ENCODE measurements at regions not wholly inside any gene's neighbourhood (a gene's known extent, or its start where the extent isn't known, plus 50 kb on each side); places are given as distances from the start of the nearest gene placed in this dataset.

GRCh38 chr1:201709564-201710295, 119.2 kb upstream of the IPO9 start:
- TF ChIP-seq, protein P1, sequence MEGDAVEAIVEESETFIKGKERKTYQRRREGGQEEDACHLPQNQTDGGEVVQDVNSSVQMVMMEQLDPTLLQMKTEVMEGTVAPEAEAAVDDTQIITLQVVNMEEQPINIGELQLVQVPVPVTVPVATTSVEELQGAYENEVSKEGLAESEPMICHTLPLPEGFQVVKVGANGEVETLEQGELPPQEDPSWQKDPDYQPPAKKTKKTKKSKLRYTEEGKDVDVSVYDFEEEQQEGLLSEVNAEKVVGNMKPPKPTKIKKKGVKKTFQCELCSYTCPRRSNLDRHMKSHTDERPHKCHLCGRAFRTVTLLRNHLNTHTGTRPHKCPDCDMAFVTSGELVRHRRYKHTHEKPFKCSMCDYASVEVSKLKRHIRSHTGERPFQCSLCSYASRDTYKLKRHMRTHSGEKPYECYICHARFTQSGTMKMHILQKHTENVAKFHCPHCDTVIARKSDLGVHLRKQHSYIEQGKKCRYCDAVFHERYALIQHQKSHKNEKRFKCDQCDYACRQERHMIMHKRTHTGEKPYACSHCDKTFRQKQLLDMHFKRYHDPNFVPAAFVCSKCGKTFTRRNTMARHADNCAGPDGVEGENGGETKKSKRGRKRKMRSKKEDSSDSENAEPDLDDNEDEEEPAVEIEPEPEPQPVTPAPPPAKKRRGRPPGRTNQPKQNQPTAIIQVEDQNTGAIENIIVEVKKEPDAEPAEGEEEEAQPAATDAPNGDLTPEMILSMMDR (IDR thresholded peaks at IDR 0.05), result peak; percentile 95
- Histone ChIP-seq H3K27ac (no peak overlapping the region), H3K4me3 (no peak overlapping the region), H3K36me3 (no peaks in the 10 kb centered on the region), H3K9me3 (no peaks in the 10 kb centered on the region), H3K4me1 (peaks cover 43% of the 10 kb centered on the region), H3K27me3 (no peaks in the 10 kb centered on the region)
- ATAC-seq, result peak; percentile 82
- peak; percentile 87 for DNase-seq
- intact Hi-C loops (cut with DNase I), result loop anchor here (2.0 kb wide), 1 partner anchor 83 kb away; no protein-coding TSS in a partner anchor

DNA sequence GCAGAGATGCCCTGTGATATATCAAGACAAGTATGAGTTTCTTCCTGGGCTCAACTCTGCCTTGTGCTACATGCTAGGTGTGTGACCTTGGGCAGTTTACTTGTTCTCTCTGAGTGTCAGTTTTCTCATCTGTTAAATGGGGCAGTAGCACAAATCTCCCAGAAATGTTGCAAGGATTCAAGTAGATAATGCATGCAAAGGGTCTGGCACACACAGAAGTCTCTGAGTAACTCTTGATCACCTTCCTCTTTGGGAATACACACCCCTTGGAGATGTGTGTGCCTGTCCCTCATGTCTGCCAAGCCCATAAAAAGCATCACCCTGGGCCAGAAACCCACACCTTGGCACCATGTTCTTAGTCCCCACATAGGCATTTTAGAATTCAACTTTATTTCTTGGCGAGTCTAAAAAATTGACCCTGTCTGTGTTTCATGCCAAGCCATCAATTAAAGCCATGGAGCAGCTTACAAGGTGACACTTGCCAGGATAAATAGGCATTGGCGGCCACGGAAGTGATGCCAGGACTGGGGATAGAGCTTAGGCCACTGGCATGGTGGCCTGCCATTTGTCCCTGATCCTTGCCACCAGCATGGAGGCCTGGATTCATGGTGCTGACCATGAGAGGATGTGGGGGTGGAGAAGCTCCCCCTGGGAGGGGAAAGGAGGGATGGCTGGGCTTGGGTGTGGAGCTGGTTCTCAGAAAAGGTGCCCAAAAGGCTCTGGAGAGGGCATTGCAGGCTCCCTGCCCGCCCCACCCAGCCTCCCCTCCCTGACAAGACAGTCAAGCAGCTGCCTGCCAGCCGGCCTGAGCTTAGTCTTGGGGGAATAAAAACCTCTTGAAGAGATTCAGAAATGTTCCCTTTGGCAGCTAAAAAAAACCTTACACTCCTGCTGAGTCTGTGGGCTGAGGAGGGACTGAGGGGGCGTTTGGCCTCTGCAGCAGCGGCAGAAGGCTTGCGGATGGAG, 118.0 kb upstream of the IPO9 start:
- TF ChIP-seq, protein P1 (IDR thresholded peaks at IDR 0.05), result no peak
- Histone ChIP-seq H3K27me3 (no peaks in the 10 kb centered on the region), H3K4me3 (no peak overlapping the region), H3K36me3 (no peaks in the 10 kb centered on the region), H3K9me3 (no peaks in the 10 kb centered on the region), H3K4me1 (peaks cover 55% of the 10 kb centered on the region), H3K27ac (peak overlapping the region; percentile 42)
- intact Hi-C loops (cut with DNase I), result loop anchor here (2.0 kb wide), 1 partner anchor 82 kb away; no protein-coding TSS in a partner anchor
- no peak for ATAC-seq
- DNase-seq, result no peak

DNA sequence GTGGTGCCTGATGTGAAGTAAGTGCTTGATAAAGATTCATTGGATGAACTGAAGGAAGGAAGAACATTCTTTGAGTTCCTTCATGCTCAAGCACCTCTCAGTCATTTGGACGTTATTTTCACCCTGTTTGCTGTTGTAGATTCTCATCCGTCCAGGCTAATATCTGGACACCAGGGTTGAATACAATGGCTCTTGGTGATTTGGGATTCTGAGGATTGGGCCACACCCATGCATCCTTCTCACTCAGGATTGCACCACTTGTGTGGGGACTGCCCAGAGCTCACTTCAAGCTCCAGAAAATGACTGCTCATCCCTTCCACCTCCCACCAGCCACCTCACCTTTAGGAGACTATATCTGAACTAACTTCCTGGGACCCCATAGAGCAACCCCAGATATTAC, 117.1 kb upstream of the IPO9 start:
- no peak for ATAC-seq
- Histone ChIP-seq H3K27ac (peak overlapping the region; percentile 89), H3K4me3 (no peak overlapping the region), H3K9me3 (no peaks in the 10 kb centered on the region), H3K27me3 (no peaks in the 10 kb centered on the region), H3K4me1 (peaks cover 64% of the 10 kb centered on the region), H3K36me3 (no peaks in the 10 kb centered on the region)
- TF ChIP-seq, protein P1 (IDR thresholded peaks at IDR 0.05), result no peak
- intact Hi-C loops (cut with DNase I), result loop anchor here (2.0 kb wide), 1 partner anchor 81 kb away; no protein-coding TSS in a partner anchor
- no peak for DNase-seq

DNA sequence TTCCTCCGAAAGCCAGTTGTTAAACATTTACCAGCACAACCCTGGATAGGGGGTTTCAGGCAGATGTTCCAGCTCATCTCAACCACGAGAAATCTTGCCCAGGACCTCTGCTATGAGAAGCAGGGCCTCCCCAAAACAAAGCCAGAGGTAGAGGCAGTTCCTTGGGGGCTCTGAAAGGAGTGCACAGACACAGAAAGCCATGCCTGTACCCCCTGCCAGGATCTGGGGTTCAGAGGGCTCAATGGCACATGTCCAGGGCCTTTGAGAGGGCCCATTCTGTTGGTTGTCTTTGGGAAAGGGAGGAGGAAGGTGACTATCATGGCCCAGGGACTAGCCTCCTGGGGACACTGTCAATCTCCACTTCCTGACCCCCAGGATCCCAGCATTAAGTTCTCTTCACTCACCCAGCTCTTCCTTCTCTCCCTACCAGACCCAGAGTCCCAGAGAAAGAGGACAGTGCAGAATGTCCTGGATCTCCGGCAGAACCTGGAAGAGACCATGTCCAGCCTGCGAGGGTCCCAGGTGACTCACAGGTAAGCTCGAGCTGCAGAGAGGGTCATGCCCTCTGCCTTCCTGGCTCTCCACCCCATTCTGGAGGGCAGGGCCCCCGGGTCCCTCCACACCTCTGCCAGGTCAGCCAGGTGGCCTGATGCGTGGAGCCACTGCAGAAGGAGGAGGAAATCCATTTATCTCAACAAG, 116.4 kb upstream of the IPO9 start:
- TF ChIP-seq, protein P1 (IDR thresholded peaks at IDR 0.05), result no peak
- ATAC-seq (no peak), DNase-seq (no peak)
- no peak overlapping the region for H3K4me3 ChIP-seq
- no peaks in the 10 kb centered on the region for H3K36me3 ChIP-seq
- intact Hi-C loops (cut with DNase I), result no loop called here
- H3K27me3 ChIP-seq, result no peaks in the 10 kb centered on the region
- peaks cover 67% of the 10 kb centered on the region for H3K4me1 ChIP-seq
- H3K27ac ChIP-seq, result peak overlapping the region; percentile 89
- H3K9me3 ChIP-seq, result no peaks in the 10 kb centered on the region

DNA sequence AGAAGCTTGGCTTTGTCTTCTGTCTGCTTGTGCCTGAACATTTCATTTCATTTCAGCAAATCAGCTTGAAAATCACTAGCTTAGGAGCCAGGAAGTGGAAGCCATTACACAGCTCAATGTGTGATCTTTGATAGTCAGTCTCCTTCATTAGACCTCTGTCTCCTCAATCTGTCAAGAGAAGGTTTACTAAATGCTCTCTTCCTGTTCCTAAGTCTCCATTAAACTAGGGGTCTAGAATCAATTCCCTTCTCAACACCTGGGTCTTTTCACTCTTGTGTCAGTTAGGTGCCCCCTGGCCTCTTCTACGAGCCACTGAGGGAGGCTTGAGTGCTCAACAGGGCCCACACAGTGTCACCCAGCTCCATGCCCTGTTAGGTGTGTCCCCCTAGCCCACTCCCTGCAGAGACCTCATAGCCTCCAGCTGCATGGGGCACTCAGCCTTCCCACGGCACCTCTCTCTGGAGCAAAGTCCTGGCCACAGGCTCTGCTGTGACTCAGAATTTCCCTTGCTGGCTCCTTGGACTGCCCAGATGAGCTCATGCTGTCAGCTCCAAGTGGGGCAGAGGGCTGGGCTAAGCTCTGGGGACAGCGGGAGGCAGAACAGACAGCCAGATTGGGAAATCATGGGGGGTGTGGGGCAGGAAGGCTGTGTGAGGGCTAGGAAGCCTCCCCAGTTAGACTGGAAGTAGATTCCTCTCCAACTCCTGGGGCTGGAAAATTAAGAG, 115.7 kb upstream of the IPO9 start:
- H3K36me3 ChIP-seq, result no peaks in the 10 kb centered on the region
- H3K9me3 ChIP-seq, result no peaks in the 10 kb centered on the region
- no peaks in the 10 kb centered on the region for H3K27me3 ChIP-seq
- peaks cover 67% of the 10 kb centered on the region for H3K4me1 ChIP-seq
- no peak overlapping the region for H3K4me3 ChIP-seq
- H3K27ac ChIP-seq, result peak overlapping the region; percentile 89
- intact Hi-C loops (cut with DNase I), result no loop called here
- TF ChIP-seq, protein P1 (IDR thresholded peaks at IDR 0.05), result no peak
- ATAC-seq, result peak; percentile 76
- DNase-seq, result peak; percentile 89

All from upper lobe of right lung (tissue), 1 donor.